Keratinocyte (primary cell): ENCODE measurements at regions not wholly inside any gene's neighbourhood (a gene's known extent, or its start where the extent isn't known, plus 50 kb on each side); places are given as distances from the start of the nearest gene placed in this dataset.

ENCODE experiments used
- CTCF ChIP-seq, 3 experiments: IDR thresholded peaks in 1 of 3; conservative IDR thresholded peaks in 1 of 3; optimal IDR thresholded peaks in 1 of 3; 2 replicates in 2 of 3; 3 replicates in 1 of 3; pipeline versions ENCODE3 to v1.5.1; 2011; ENCODE audit warnings: low read length in 3 of 3, mild to moderate bottlenecking in 3 of 3, moderate library complexity in 2 of 3, control low read depth in 1 of 3, inconsistent platforms in 1 of 3; ENCODE audit not compliant: insufficient read depth in 2 of 3; ENCODE audit errors: extremely low read depth in 1 of 3
- EZH2 ChIP-seq: IDR thresholded peaks from one replicate; pipeline ENCODE4 v1.6.1; 2012; ENCODE audit warnings: inconsistent platforms, mild to moderate bottlenecking, low read length, moderate library complexity

GRCh38 chr4:177175473-177175872 is 134.2 kb upstream of the NEIL3 start:
- no peak for TF ChIP-seq CTCF (optimal IDR thresholded peaks at IDR 0.05 in 1 of 3, IDR thresholded peaks at IDR 0.05 in 1 of 3, conservative IDR thresholded peaks at IDR 0.05 in 1 of 3; ENCODE audit: extremely low read depth in 1 of 3, insufficient read depth in 2 of 3, low read length in 3 of 3)
- no peak for TF ChIP-seq EZH2
